GM20431 (cell line): ENCODE measurements at regions not wholly inside any gene's neighbourhood (a gene's known extent, or its start where the extent isn't known, plus 50 kb on each side); places are given as distances from the start of the nearest gene placed in this dataset.
"Not testable (repeated sequence)": the region's sequence is repeated elsewhere in the genome, so short reads cannot be mapped to it uniquely, and the experiment has no call there.

Experiments
- in situ Hi-C: fragments of 300-500 bp; cut with MseI, MboI; formaldehyde crosslinking; loops from one replicate; pipeline ENCODE4 v1.15.0; 2020; ENCODE audit warnings: low sequenced_read_pairs; ENCODE audit not compliant: unreplicated experiment

DNA sequence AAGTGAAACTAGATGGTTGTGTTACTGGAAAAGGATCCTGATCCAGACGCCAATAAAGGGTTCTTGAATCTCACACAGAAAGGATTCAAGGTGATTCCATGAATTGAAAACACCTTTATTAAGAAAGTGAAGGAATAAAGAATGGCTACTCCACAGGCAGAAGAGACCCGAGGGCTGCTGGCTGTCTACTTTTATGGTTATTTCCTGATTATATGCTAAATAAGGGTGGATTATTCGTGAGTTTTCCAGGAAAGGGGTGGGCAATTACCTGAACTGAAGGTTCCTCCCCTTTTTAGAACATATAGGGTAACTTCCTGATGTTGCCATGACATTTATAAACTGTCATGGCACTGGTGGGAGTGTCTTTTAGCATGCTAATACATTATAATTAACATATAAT lies 50.9 kb upstream of the WARS2 start:
- in situ Hi-C loops: no loop called here

- in situ Hi-C loops: no loop called here
These were observed 63.9 kb upstream of the WARS2 start for GRCh38 chr1:119204197-119204960.

- in situ Hi-C loops: no loop called here
These were observed 64.5 kb upstream of the WARS2 start for GRCh38 chr1:119204961-119205357.

- in situ Hi-C loops: no loop called here
These were observed 68.6 kb upstream of the WARS2 start for GRCh38 chr1:119209061-119209460.

- in situ Hi-C loops: no loop called here
These were observed 69.3 kb upstream of the WARS2 start for GRCh38 chr1:119209596-119210295.

DNA sequence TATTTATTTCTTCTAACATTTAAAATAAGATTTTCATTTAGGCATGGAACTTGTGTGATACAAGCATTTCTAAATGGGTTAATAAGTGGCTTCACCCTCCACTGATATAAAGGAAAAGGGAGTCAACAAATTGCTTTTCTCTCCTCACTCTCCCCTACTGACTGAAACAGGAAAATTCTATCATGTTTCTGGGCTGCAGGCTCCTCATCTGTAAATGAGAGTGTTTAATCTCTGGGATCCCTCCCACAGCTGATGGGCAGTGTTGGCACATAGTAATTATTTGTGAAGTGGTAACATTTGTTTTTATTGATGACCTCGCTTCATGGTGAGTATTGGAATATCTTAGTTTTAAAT lies 69.8 kb upstream of the WARS2 start:
- in situ Hi-C loops: no loop called here

DNA sequence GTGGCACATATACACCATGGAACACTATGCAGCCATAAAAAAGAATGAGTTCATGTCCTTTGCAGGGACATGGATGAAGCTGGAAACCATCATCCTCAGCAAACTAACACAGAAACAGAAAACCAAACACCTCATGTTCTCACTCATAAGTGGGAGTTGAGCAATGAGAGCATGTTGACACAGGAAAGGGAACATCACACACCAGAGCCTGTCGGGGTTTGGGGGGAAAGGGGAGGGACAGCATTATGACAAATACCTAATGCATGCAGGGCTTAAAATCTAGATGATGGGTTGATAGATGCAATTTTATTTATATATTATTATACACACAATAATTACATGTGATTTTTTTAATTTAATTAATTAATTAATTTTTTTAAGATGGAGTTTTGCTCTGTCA lies 72.8 kb upstream of the WARS2 start:
- in situ Hi-C loops: not testable (repeated sequence)

DNA sequence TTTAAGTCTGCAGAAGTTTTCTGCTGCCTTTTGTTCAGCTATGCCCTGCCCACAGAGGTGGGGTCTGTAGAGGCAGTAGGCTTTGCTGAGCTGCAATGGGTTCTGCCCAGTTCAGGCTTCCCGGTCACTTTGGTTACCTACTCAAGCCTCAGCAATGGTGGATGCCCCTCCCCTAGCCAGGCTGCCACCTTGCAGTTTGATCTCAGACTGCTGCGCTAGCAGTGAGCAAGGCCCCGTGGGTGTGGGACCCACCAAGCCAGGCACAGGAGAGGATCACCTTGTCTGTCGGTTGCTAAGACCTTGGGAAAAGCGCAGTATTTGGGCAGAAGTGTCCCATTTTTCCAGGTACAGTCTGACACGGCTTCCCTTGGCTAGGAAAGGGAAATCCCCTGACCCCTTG lies 74.5 kb upstream of the WARS2 start:
- in situ Hi-C loops: not testable (repeated sequence)

- in situ Hi-C loops: no loop called here
These were observed 76.9 kb upstream of the WARS2 start for GRCh38 chr1:119217309-119217828.

DNA sequence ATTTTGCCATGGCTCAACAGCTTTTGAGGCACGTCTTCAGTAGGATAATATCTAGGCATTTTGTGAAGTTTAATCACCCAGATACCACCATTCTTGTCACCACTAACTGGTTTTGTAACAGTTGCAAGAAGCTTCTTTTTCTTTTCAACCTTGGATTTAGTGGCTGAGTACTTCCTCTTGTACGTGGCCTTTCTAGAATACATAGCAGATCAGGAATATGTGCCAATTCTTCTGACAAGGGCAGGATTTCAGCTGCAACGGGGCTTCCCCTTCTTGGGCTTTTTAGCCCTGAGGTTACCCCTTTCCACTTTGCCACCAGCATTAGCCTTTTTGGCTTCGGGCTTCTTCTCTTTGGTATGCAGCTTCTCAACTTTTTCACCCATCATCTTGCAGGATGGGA lies 79.3 kb upstream of the WARS2 start:
- in situ Hi-C loops: no loop called here

GRCh38 chr1:119220991-119221390 lies 80.5 kb upstream of the WARS2 start:
- in situ Hi-C loops: no loop called here

GRCh38 chr1:119222271-119222670 lies 81.8 kb upstream of the WARS2 start:
- in situ Hi-C loops: no loop called here

DNA sequence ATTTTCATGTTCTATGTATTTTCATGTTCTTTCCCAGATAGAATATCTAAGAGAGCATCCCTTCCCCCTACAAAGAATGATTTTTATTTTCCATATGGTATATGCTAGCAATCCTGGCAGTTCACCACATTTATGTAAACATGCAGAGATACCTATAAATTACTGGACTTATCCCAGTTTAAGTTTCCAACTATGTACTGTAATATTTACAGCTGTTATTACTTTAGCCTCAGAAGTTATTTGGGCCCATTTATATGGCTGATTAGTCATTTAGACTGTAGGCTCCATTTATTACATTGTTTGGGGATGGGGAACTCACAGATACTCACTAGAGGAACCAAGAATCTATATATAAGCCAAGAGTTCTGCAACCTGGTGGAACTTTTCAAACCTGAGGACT lies 84.8 kb upstream of the WARS2 start:
- in situ Hi-C loops: no loop called here

GRCh38 chr1:119225831-119226230 lies 85.4 kb upstream of the WARS2 start:
- in situ Hi-C loops: no loop called here

DNA sequence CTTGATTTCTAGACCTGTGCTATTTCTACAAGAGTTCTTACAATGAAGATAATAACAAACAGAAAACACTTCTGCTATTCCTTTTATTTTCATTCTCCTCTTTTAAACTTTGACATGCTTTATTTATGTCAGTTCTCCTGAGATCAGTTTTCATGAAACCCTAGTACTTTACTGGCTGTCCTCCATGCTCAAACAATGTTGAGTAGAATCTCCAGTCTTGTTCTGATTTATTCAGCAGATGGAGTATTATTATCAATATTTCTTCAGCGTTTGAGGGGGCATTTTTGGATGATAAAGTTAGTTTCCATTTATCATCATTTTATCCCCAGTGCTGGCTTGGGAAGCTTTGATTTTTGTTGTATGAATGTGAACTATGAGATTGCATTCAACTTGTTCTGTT lies 85.9 kb upstream of the WARS2 start:
- in situ Hi-C loops: no loop called here

- in situ Hi-C loops: no loop called here
These were observed 86.5 kb upstream of the WARS2 start for GRCh38 chr1:119226913-119227312.

DNA sequence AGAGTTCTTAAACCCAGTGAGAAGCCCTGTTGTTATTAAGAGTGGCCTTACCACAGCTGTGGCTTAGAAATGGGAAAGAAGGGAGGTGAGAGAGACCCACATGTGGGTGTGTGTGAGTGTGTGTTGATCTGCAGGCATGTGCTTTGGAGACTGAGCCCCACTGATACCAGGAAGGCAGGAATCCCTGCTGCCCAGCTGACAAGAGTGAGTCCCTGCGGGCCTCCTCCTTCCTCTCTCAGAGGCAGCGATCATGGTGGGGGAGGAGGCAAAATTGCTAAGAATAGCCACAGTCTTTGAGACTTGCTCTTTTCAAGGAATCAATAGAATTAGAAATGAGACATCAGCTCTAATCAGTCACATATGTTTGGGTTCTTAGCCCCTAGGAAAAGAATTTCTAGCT lies 87.0 kb upstream of the WARS2 start:
- in situ Hi-C loops: no loop called here

DNA sequence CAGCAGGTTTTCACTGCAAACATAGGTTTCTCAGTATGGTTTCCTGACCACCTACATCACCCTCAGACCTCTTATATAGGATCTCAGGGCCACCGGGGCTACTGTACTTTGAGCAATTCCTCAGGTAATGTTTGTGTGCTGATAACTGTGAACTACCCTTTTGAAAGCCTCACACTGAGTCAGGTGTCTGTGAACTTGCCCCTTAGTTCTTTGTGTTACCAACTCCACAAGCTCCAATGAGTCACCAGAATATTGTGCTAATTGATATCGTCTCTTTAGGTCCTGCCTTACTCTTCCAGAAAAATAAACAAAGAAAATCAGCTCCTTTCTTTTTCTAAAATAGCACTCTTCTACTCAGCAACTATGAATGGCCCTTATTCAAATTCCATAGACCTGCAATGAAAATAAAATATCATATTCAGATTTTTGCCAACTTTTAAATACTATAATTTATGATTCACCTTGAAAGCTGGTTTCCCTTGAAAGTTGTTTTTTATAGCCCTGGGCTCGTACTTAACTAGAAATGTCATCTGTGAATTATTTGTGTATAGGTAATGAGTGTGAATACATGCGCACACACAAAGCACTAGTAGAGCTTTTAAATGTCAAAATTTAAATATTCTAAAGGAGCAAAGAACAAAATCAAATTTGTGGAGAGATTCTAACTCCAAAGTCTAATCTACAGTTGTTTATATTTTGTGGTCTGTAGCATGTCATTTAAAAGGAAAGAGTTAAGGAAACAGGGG lies 88.1 kb upstream of the WARS2 start:
- in situ Hi-C loops: no loop called here

DNA sequence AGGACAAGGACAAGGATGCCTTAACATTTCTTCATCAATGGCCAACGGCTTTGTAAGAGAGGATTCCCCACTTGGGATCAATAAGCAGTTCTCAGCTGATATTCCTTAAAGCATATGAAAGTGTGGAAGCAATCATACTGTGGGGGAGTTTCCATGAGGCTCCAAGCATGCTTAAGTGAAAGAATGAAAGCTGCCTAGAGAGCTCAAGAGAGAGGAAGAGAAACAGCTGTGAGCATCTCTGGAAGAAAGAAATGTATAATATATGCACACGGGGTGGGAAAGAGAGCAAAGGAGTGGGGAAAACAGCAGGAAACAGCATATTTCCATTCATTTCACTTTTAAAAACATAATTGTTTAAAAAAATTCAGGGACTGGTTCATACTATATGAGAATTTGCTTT lies 94.7 kb upstream of the WARS2 start:
- in situ Hi-C loops: no loop called here

GRCh38 chr1:119245881-119246280 lies 105.4 kb upstream of the WARS2 start:
- in situ Hi-C loops: no loop called here

DNA sequence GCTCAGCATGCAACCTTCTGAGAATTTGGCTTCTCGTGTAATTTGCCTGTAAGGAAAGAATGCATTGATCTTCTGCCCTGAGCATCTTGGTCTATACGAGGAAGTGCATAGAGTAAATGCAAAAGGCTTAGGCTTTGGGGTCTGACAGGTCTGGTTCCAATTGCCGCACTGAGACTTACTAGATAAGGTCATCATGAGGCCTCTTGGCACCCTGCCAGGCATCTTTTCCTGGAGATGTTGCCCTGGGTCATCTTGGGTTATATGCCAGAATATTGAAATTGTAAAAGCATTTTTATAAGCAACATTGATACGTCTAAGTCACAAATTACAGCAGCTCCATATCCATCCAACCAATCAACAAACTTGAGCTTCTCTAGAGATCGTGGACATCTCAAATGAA lies 108.8 kb upstream of the WARS2 start:
- in situ Hi-C loops: no loop called here
